PC-9 (cell line): ENCODE measurements at regions not wholly inside any gene's neighbourhood (a gene's known extent, or its start where the extent isn't known, plus 50 kb on each side); places are given as distances from the start of the nearest gene placed in this dataset.

Experiments used
- CTCF ChIP-seq: fragments of 200-600 bp; sonication (generic); conservative IDR thresholded peaks from 2 replicates; pipeline ENCODE4 v1.6.1; 2017; ENCODE audit warnings: mixed run types, antibody characterized with exemption, mild to moderate bottlenecking, moderate library complexity
- EZH2 ChIP-seq: fragments of 200-600 bp; sonication (generic); IDR thresholded peaks from 2 replicates; pipeline ENCODE4 v1.8.0; 2017; ENCODE audit warnings: antibody characterized with exemption, low read depth

- TF ChIP-seq CTCF (no peak), EZH2 (no peak)
These were observed 2069.6 kb upstream of the CELF4 start for GRCh38 chr18:39635192-39635591.
